Epithelial cell of esophagus (primary cell): ENCODE measurements at regions not wholly inside any gene's neighbourhood (a gene's known extent, or its start where the extent isn't known, plus 50 kb on each side); places are given as distances from the start of the nearest gene placed in this dataset.

Experiments used
- DNase-seq: peaks from one replicate; pipeline ENCODE4 v3.0.0; 2010; ENCODE audit warnings: low read depth
- H3K4me3 ChIP-seq: 2 replicates; pipeline ENCODE4 v1.5.1; 2011; ENCODE audit warnings: mild to moderate bottlenecking, low read length, control low read depth
- TF ChIP-seq, protein P1 (sequence below): IDR thresholded peaks from 2 replicates; pipeline ENCODE4 v1.5.1; 2011; ENCODE audit warnings: low read depth, mild to moderate bottlenecking, low read length, control low read depth, inconsistent platforms; ENCODE audit not compliant: insufficient read depth; ENCODE audit errors: missing control alignments

DNA sequence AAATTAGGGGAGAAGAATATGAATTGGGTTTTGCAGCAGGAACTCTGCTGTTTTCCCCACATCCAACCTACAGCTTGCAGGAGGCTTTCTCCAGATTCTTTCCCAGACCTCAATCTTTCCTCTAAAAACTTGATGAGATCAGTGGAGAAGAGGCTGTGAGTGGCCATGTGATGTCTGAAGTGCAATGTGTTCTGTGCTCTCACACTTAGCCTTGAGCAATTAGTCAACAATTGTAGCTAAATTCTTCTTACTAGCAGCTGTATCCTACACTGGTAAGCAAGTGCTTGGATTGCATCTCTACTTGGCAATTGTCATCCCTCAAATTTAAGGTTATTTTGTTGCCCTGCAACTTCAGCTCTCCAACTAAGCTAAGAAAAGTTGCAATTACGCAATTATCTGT, 807.3 kb upstream of the RGS18 start:
- TF ChIP-seq, protein P1, sequence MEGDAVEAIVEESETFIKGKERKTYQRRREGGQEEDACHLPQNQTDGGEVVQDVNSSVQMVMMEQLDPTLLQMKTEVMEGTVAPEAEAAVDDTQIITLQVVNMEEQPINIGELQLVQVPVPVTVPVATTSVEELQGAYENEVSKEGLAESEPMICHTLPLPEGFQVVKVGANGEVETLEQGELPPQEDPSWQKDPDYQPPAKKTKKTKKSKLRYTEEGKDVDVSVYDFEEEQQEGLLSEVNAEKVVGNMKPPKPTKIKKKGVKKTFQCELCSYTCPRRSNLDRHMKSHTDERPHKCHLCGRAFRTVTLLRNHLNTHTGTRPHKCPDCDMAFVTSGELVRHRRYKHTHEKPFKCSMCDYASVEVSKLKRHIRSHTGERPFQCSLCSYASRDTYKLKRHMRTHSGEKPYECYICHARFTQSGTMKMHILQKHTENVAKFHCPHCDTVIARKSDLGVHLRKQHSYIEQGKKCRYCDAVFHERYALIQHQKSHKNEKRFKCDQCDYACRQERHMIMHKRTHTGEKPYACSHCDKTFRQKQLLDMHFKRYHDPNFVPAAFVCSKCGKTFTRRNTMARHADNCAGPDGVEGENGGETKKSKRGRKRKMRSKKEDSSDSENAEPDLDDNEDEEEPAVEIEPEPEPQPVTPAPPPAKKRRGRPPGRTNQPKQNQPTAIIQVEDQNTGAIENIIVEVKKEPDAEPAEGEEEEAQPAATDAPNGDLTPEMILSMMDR, result no peak
- DNase-seq, result no peak

DNA sequence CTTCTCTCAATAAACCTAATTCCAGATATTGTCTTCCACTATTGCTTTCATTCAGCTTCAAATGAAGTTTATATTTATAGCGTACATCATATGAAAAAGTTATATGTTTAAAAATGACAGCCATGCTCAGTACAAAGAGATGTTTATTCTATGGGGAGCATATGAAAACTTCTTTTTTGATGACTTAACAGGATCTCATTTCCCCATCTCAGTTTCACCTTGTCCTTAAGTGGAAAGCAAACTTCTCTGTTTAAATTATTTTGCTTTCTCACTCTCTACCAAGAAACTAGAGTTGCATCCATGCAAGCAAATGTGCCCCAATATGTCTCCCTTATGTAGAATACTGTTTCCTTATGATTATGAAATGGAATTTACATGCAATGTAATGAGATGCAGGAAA, 799.5 kb upstream of the RGS18 start:
- no peak overlapping the region for H3K4me3 ChIP-seq
- TF ChIP-seq, protein P1, result no peak
- no peak for DNase-seq

More for the DNA sequence above, 807.3 kb upstream of the RGS18 start:
- no peak overlapping the region for H3K4me3 ChIP-seq

DNA sequence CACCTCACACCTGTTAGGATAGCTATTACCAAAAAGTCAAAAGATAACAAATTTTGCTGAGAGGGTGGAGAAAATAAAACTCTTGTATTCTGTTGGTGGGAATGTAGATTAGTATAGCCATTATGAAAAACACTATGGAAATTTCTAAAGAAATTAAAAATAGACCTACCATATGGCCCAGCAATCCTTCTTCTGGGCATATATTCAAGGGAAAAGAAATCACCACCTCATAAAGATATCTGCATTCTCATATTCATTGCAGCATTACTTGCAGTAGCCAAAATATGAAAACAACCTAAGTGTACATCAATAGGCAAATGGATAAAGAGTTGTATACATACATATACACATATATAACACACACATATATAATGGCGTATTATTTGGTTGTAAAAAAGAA, 791.6 kb upstream of the RGS18 start:
- TF ChIP-seq, protein P1, result no peak

DNA sequence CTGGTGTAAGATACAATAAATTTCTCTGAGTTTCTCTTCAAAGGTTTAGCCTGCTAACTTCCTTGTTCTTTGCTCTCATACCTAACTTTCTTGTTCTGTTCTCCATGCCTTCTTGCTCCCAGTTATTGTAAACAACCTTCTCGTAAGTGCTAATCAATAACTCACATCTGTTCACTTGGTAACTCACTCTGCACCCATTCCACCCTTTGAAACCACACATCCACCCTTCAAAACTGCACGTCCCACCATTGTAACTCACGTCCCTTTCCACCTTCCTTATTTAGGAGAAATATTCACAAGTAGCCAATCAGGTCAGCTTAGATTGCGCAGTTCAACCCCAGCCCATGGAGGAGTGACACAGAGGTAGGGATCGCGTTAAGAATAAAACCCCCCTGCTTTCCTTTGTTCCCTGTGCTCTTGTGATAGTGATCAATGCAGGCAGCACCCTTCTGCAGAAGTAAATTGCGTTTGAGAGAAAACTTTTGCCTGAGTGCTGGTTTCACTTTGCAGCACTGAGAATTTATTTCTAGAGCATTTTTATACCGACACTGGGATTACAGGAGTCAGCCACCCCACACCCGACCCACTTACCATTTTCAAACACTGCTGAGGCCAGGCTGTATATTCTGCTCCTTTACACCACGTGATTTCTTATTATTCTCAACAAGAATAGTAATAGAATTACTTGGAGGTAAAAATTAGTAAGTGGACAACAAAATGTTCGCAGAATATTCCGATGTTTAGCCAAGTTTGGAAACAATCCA, 789.2 kb upstream of the RGS18 start:
- DNase-seq, result no peak
- no peak overlapping the region for H3K4me3 ChIP-seq
- TF ChIP-seq, protein P1, result no peak

More for the DNA sequence above, 791.6 kb upstream of the RGS18 start:
- no peak overlapping the region for H3K4me3 ChIP-seq
- DNase-seq, result no peak

DNA sequence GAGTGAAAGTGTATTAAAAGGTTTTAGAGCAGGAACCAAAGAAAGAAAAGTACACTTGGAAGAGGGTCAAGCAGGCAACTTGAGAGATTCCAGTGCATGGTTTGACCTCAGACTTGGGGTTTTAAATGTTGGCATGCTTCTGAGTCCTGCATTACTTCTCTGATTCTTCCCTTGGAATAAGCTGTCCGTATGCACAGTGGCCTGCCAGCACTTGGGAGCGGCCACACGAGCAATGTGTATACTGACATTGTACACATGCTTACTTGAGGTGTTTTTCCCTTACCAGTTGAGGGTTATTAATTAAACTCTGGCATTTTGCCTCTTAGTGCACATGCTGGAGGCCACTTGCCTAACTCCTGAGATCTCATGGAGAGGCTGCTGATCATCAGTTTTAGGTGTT, 786.6 kb upstream of the RGS18 start:
- TF ChIP-seq, protein P1, result no peak
- DNase-seq, result no peak
- H3K4me3 ChIP-seq, result no peak overlapping the region

DNA sequence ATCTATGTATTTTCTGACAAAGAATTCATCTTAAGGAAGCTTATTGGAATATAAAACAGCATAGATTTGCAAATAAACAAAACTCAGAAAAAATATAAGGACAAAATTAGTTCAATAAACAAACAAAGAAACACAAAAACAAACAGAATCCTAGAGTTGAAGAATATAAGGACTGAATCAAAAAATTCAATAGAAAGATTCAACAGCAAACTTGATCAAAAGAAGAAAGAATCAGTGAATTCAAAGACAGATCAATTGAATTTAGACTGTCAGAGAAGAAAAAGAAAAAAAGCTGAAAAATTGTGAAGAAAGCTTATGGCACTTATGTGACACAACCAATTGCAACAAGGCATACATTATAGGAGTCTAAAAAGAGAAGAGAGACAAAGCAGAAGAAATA, 770.0 kb upstream of the RGS18 start:
- no peak overlapping the region for H3K4me3 ChIP-seq
- no peak for DNase-seq
- TF ChIP-seq, protein P1, result no peak

DNA sequence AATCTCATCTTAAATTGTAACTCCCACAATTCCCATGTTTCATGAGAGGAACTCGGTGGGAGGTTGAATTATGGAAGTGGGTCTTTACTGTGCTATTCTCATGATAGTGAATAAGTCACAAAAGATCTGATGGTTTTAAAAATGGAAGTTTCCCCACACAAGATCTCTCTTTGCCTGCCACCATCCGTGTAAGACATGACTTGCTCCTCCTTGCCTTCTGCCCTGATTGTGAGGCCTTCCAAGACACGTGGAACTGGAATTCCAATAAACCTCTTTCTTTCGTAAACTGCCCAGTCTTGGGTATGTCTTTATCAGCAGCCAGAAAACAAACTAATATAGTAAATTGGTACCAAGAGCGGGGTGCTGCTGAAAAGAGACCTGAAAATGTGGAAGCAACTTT, 761.6 kb upstream of the RGS18 start:
- no peak for DNase-seq
- TF ChIP-seq, protein P1, result no peak
- H3K4me3 ChIP-seq, result no peak overlapping the region
